ENCODE measurements at regions not wholly inside any gene's neighbourhood (a gene's known extent, or its start where the extent isn't known, plus 50 kb on each side); places are given as distances from the start of the nearest gene placed in this dataset.

- H3K18ac ChIP-seq (ENCODE audit: insufficient read length, low read depth, low read length), result no peak overlapping the region
- no peak overlapping the region for H2AFZ ChIP-seq (ENCODE audit: low read length)
- H3K4me1 ChIP-seq (ENCODE audit: insufficient read depth, low read length), result peaks cover 2% of the 10 kb centered on the region; the same call in 1 of the 2 replicates
- TF ChIP-seq CTCF (conservative IDR thresholded peaks at IDR 0.05), result no peak
- Mint-ChIP-seq H3K27me3 (ENCODE audit: low read depth) (no peaks in the 10 kb centered on the region), H3K27ac (no peak overlapping the region), H3K4me1 (peaks cover 3 to 18% of the 10 kb centered on the region in 2 experiments; a peak in 3 of 4 replicates), H3K36me3 (ENCODE audit: insufficient read depth in 1 of 3, low read depth in 3 of 3) (peaks cover 2 to 13% (median 11%) of the 10 kb centered on the region in 3 experiments; a peak in 4 of 7 replicates), H3K4me3 (no peak overlapping the region), H3K9me3 (peaks cover 1 to 4% of the 10 kb centered on the region in 2 experiments; a peak in 1 of 5 replicates)
- H3K56ac ChIP-seq (ENCODE audit: insufficient read length, low read depth, low read length), result no peak overlapping the region
- no peak overlapping the region for H3T11ph ChIP-seq (ENCODE audit: low read length)
- no peak overlapping the region for H4K8ac ChIP-seq (replicated peaks; ENCODE audit: insufficient read length, low read depth, low read length)
- H2BK20ac ChIP-seq (ENCODE audit: low read depth, low read length, poor library complexity, severe bottlenecking), result no peak overlapping the region
- H3K9me3 ChIP-seq (ENCODE audit: control insufficient read depth, low read depth, low read length), result no peaks in the 10 kb centered on the region
- H2BK120ac ChIP-seq (ENCODE audit: low read depth, low read length, poor library complexity, severe bottlenecking), result no peak overlapping the region
- no peak overlapping the region for H4K91ac ChIP-seq (ENCODE audit: insufficient read length, low read depth, low read length)
- H3K27me3 ChIP-seq (ENCODE audit: insufficient read depth, low read length), result no peaks in the 10 kb centered on the region
- H3K4ac ChIP-seq (ENCODE audit: low read depth, low read length), result no peak overlapping the region
- H4K20me1 ChIP-seq (ENCODE audit: control insufficient read depth, insufficient read depth, insufficient read length), result no peaks in the 10 kb centered on the region
- H3K79me2 ChIP-seq (ENCODE audit: insufficient read depth, low read length), result no peaks in the 10 kb centered on the region
- H4K5ac ChIP-seq (ENCODE audit: insufficient read length, low read depth, low read length), result no peak overlapping the region
- H3K9ac ChIP-seq (ENCODE audit: extremely low read depth, insufficient read length, low read length), result no peak overlapping the region
- H2BK15ac ChIP-seq (ENCODE audit: low read depth, low read length), result no peak overlapping the region
- H3K4me2 ChIP-seq (ENCODE audit: insufficient read depth, insufficient read length, low read length), result no peak overlapping the region
- no peak overlapping the region for H2BK5ac ChIP-seq (ENCODE audit: insufficient read length, low read length)
- H2AK5ac ChIP-seq (ENCODE audit: insufficient read length, low read length), result no peak overlapping the region
- H3K27ac ChIP-seq (ENCODE audit: insufficient read length, low read depth, low read length), result no peak overlapping the region
- H3K23me2 ChIP-seq (ENCODE audit: insufficient read length, low read depth, low read length, poor library complexity, severe bottlenecking), result no peaks in the 10 kb centered on the region
- H3K79me1 ChIP-seq (ENCODE audit: insufficient read depth, low read depth, low read length, poor library complexity, severe bottlenecking), result no peaks in the 10 kb centered on the region
- no CpG with 5 or more reads among the region's 6 CpGs for WGBS (ENCODE audit: extremely low coverage, insufficient read length, low lambda C conversion rate)
- no peak overlapping the region for H2BK12ac ChIP-seq (ENCODE audit: insufficient read length, low read depth, low read length)
- no peak overlapping the region for H3K23ac ChIP-seq (ENCODE audit: insufficient read length, low read depth, low read length)
- DNase-seq, result no peak
- H3K14ac ChIP-seq (ENCODE audit: insufficient read depth, low read length), result no peak overlapping the region
Observed at GRCh38 chr4:112975567-112976355, 73.7 kb upstream of the ANK2 start.

All from H9 (cell line).